Naive thymus-derived CD8-positive, alpha-beta T cell (primary cell): ENCODE measurements at regions not wholly inside any gene's neighbourhood (a gene's known extent, or its start where the extent isn't known, plus 50 kb on each side); places are given as distances from the start of the nearest gene placed in this dataset.
"Not testable (repeated sequence)": the region's sequence is repeated elsewhere in the genome, so short reads cannot be mapped to it uniquely, and the experiment has no call there.

ENCODE experiments used
- ATAC-seq, 2 donors: fragments of 150-1000 bp; cut with Tn5 transposase in 1 of 2; sonication (Bioruptor Pico), chemical (Tn5 transposase) in 1 of 2; 1 replicate in 1 of 2; 2 replicates in 1 of 2; pipeline ENCODE4 v1.10.0; 2021; ENCODE audit warnings: mild to moderate bottlenecking in 2 of 2, moderate library complexity in 2 of 2
- POLR2A ChIA-PET: fragments of 350-600 bp; sonication (Branson Sonifier 250); formaldehyde crosslinking; loops from one replicate; lab custom pipeline; 2021; ENCODE audit warnings: antibody characterized with exemption; lab: Charles Lee
- DNase-seq, 10 donors: peaks; one replicate each; pipeline versions ENCODE4 v3.0.0 to v3.0.0-alpha.2; 2020 to 2022
- H3K27ac Mint-ChIP-seq, 10 donors: one replicate each; pipeline ENCODE4 v1.8.0; 2020 to 2022; ENCODE audit warnings: mild to moderate bottlenecking in 10 of 10, mixed read lengths in 10 of 10, moderate library complexity in 4 of 10, inconsistent platforms in 1 of 10
- H3K27me3 Mint-ChIP-seq, 5 donors: one replicate each; pipeline ENCODE4 v1.8.0; 2021 to 2022; ENCODE audit warnings: mixed read lengths in 5 of 5
- H3K36me3 Mint-ChIP-seq, 3 donors: one replicate each; pipeline ENCODE4 v1.8.0; 2020 to 2022; ENCODE audit warnings: mixed read lengths in 3 of 3, mild to moderate bottlenecking in 2 of 3, inconsistent platforms in 1 of 3
- H3K4me1 Mint-ChIP-seq, 4 donors: one replicate each; pipeline ENCODE4 v1.8.0; 2021 to 2022; ENCODE audit warnings: mixed read lengths in 4 of 4
- H3K4me3 Mint-ChIP-seq, 10 donors: one replicate each; pipeline ENCODE4 v1.8.0; 2020 to 2022; ENCODE audit warnings: mild to moderate bottlenecking in 10 of 10, mixed read lengths in 10 of 10, moderate library complexity in 6 of 10, inconsistent platforms in 1 of 10
- H3K9me3 Mint-ChIP-seq, 9 donors: one replicate each; pipeline ENCODE4 v1.8.0; 2020 to 2022; ENCODE audit warnings: mixed read lengths in 9 of 9, mild to moderate bottlenecking in 3 of 9, inconsistent platforms in 1 of 9, moderate library complexity in 1 of 9

DNA sequence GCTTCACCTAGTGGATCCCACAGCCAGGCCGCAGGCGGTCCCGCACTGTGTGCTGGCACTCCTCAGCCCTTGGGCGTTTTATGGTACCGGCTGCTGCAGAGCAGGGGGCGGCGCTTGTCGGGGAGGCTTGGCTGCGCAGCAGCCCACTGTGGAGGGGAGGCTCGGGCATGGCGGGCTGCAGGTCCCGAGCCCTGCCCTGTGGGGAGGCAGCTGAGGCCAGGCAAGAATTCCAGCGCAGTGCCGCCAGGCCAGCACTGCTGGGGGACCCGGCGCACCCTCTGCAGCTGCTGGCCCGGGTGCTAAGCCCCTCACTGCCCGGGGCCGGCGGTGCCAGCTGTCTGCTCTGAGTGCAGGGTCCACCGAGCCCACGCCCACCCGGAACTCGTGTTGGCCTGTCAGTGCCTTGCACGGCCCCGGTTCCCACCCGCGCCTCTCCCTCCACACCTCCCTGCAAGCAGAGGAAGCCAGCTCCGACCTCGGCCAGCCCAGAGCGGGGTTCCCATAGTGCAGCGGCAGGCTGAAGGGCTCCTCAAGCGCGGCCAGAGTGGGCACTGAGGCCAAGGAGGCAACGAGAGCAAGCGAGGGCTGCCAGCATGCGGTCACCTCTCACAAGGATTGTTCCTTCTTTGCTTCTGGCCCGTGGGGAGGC, 435.0 kb upstream of the ATP10A start:
- H3K4me1 Mint-ChIP-seq: no peaks in the 10 kb centered on the region
- peaks cover 0 to 1% (median 0%) of the 10 kb centered on the region in 3 donors for H3K36me3 Mint-ChIP-seq
- ATAC-seq (no peak), DNase-seq (no peak)
- peaks cover 0 to 8% (median 4%) of the 10 kb centered on the region in 9 donors for H3K9me3 Mint-ChIP-seq
- H3K4me3 Mint-ChIP-seq: no peak overlapping the region
- peaks cover 0 to 10% (median 0%) of the 10 kb centered on the region in 5 donors for H3K27me3 Mint-ChIP-seq
- H3K27ac Mint-ChIP-seq: no peak overlapping the region
- POLR2A ChIA-PET: no interaction called here

DNA sequence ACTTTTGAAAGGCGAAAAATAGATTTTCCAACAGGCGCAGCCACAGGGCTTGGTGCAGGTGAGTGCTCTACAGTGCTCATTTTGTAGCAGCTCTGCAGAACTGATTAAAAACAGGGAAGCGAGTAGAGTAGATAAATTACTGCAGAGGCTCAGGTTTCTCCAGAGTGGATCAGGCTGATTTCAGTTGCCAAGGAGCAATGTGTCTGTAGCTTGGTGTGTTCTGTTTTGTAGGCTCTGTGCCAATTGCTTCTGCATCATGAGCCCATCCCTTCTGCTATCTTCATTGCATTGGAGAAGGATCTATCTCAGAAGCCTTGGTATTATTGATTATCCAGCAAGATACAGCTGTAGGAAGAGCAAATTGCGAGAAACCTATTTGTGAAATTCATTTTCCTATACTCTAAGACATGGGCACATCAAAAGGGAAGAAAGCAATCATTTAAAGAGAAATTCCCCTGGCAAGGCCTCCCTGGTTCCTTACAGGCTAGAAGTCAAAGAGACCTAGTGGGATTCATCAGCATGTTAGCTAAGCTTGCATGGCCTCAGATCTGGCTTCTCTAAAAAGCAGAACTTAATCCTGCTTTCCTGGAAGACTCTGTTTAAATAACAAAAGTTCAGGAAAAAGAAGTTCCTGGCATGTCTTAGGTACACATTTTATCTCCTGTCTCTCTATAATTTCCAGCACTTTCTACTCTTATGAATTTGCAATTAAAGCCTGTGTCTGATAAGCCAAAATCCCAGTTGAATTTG, 432.4 kb upstream of the ATP10A start:
- Mint-ChIP-seq H3K27ac (no peak overlapping the region), H3K9me3 (peaks cover 0 to 12% (median 8%) of the 10 kb centered on the region in 9 donors), H3K36me3 (peaks cover 0 to 10% (median 0%) of the 10 kb centered on the region in 3 donors), H3K27me3 (peaks cover 0 to 21% (median 2%) of the 10 kb centered on the region in 5 donors), H3K4me1 (no peaks in the 10 kb centered on the region), H3K4me3 (no peak overlapping the region)
- DNase-seq: no peak
- POLR2A ChIA-PET: no interaction called here
- ATAC-seq: no peak

DNA sequence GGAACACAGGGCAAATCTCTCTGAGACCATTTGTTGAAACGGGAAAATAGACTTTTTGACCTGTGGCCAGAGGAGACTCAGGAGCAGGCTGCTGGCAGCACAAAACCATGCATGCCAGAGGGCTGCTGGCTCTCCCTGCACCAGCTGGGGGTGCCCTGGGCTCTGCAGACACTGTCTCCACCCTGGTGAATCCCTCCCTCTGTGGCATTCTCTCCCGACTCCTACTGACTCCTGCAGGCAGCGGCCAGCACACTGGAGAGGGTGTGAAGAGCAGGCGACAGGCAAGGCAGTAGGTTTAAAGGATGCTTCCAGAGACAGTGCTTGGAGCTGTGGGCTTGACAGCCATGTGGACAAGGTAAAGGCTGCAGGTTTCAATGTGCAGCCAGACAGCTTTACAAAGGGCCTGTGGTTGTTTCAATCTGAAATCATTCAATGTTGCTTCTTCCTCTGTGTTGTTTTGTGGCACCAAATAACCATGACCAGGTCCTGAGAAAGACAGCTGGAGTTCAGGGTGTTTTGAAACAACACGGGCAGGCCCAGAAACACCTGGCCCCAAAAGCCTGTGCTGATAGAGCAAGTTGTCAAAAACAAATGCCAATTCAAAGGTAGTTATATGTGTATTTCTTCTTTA, 431.0 kb upstream of the ATP10A start:
- POLR2A ChIA-PET: no interaction called here
- no peaks in the 10 kb centered on the region for H3K4me1 Mint-ChIP-seq
- H3K4me3 Mint-ChIP-seq: no peak overlapping the region
- H3K36me3 Mint-ChIP-seq: peaks cover 0 to 10% (median 0%) of the 10 kb centered on the region in 3 donors
- H3K27me3 Mint-ChIP-seq: peaks cover 0 to 21% (median 3%) of the 10 kb centered on the region in 5 donors
- no peak for ATAC-seq
- no peak for DNase-seq
- peaks cover 0 to 21% (median 11%) of the 10 kb centered on the region in 9 donors for H3K9me3 Mint-ChIP-seq
- H3K27ac Mint-ChIP-seq: no peak overlapping the region

DNA sequence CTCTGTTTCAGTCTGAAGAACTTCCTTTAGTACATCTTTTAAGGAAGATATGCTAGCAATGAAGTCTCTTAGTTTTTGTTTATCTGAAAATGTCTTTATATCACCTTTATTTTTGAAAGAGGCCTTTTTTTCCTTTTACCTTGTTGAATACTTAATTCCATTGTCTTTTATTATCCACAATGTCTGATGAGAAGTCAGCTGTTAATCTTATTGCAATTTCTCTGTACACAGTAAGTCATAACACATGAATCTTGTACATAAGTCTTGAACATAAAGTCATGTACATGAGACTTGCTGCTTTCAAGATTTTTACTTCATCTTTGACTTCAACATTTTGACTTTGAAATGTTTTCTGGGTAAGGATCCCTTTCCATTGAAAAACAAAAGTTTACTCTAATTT, 424.3 kb upstream of the ATP10A start:
- H3K9me3 Mint-ChIP-seq: peaks cover 1 to 52% (median 26%) of the 10 kb centered on the region in 9 donors
- peaks cover 0 to 11% (median 5%) of the 10 kb centered on the region in 5 donors for H3K27me3 Mint-ChIP-seq
- POLR2A ChIA-PET: no interaction called here
- no peaks in the 10 kb centered on the region for H3K4me1 Mint-ChIP-seq
- ATAC-seq (no peak), DNase-seq (no peak)
- H3K4me3 Mint-ChIP-seq: no peak overlapping the region
- H3K27ac Mint-ChIP-seq: no peak overlapping the region
- H3K36me3 Mint-ChIP-seq: peaks cover 0 to 19% (median 0%) of the 10 kb centered on the region in 3 donors

DNA sequence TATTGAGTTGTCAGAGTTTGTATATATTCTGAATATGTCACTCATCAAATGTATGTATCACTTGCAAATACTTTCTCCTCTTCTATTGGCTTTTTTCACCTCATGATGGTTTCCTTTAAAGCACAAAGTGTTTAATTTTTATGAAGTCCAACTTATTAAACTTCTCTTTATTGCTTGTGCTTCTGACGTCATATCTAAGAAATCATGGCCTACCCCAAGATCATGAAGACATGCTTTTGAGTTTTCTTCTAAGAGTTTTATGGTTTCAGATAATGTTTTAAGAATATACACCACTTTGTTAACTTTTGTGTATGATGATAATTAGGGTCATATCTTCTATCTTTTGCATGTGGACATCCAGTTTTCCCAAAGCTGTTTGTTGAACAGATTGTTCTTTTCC, 417.2 kb upstream of the ATP10A start:
- no peak overlapping the region for H3K27ac Mint-ChIP-seq
- POLR2A ChIA-PET: no interaction called here
- no peak for DNase-seq
- ATAC-seq: no peak
- no peak overlapping the region for H3K4me3 Mint-ChIP-seq
- no peaks in the 10 kb centered on the region for H3K36me3 Mint-ChIP-seq
- no peaks in the 10 kb centered on the region for H3K4me1 Mint-ChIP-seq
- H3K27me3 Mint-ChIP-seq: no peaks in the 10 kb centered on the region
- H3K9me3 Mint-ChIP-seq: peaks cover 0 to 7% (median 2%) of the 10 kb centered on the region in 9 donors

DNA sequence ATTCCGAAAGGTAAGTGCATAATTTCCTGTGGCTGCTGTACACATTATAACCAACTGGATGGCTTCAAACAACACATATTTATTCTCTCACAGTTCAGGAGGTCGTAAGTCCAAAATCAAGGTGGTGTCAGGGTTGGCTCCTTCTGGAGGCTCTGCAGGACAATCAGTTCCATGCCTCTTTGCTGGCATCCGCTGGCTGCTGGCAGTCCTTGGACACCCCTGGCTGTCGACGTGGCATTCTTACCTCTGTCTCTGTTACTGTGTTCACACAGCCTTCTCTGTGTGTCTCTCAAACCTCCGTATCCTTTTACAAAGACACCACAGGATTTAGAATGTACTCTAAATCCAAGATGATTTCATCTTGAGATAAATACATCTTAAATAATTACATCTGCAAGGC, 398.8 kb upstream of the ATP10A start:
- no peak for ATAC-seq
- Mint-ChIP-seq H3K27ac (no peak overlapping the region), H3K27me3 (peaks cover 7 to 40% (median 10%) of the 10 kb centered on the region in 5 donors), H3K36me3 (no peaks in the 10 kb centered on the region), H3K4me1 (no peaks in the 10 kb centered on the region), H3K4me3 (no peak overlapping the region), H3K9me3 (peaks cover 0 to 8% (median 0%) of the 10 kb centered on the region in 9 donors)
- no peak for DNase-seq
- POLR2A ChIA-PET: no interaction called here

DNA sequence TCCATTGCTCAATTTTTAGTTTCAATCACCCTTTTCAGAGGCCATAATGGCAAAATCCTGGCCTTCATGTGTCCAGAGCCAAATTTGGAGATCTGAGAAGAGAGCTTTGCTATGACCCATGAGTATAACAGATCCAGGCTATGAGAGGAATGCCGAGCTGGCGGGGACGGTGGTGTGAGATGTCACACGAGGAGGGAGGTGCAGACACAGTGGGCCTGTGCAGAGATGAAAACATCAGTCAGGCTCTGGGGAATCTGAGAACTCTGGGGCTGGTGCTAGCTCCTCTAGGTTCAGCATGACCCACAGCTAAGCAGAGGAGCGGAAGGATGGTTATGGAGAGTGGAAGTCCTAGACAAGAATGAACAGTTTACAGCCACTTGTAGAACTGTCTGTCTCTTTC, 398.3 kb upstream of the ATP10A start:
- Mint-ChIP-seq H3K4me1 (no peaks in the 10 kb centered on the region), H3K9me3 (peaks cover 0 to 5% (median 0%) of the 10 kb centered on the region in 9 donors), H3K36me3 (no peaks in the 10 kb centered on the region), H3K27me3 (peaks cover 7 to 40% (median 10%) of the 10 kb centered on the region in 5 donors), H3K4me3 (no peak overlapping the region), H3K27ac (no peak overlapping the region)
- ATAC-seq (no peak), DNase-seq (no peak)
- POLR2A ChIA-PET: no interaction called here

DNA sequence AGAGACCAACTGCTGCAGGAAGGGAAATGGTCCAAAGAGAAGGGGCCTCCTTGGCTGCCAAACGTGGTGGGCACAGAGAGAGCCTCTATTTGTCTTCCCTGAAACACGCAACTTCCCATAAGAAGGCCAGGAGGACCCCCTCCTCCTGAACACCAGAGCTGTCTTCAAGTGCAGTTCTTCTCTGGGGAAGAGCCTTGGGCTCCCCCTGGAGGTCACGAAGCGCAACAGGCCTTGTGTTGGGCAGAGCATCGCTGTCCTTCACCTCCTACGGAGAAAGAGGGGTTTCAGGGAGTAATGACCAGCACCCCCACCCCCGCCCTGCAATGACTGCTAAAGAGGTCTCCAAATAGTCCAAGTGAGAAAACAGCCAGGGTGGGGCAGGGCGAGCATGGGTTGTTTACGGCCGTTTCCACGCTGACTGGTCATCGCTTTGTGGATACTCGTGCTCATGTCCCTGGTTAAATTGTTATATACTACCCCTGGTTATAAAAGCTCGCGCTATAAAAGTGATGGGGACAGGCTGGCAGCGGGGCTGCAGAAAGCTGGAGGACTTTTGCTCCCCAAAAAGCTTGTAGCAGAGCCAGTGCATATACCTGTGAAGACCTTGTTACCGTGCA, 397.5 kb upstream of the ATP10A start:
- POLR2A ChIA-PET: no interaction called here
- Mint-ChIP-seq H3K27ac (no peak overlapping the region), H3K4me1 (no peaks in the 10 kb centered on the region), H3K4me3 (no peak overlapping the region), H3K9me3 (peaks cover 0 to 7% (median 0%) of the 10 kb centered on the region in 9 donors), H3K36me3 (no peaks in the 10 kb centered on the region), H3K27me3 (peaks cover 7 to 40% (median 10%) of the 10 kb centered on the region in 5 donors)
- ATAC-seq (no peak), DNase-seq (peak in 4 of 10 donors; percentile 9 to 20 (median 12))

DNA sequence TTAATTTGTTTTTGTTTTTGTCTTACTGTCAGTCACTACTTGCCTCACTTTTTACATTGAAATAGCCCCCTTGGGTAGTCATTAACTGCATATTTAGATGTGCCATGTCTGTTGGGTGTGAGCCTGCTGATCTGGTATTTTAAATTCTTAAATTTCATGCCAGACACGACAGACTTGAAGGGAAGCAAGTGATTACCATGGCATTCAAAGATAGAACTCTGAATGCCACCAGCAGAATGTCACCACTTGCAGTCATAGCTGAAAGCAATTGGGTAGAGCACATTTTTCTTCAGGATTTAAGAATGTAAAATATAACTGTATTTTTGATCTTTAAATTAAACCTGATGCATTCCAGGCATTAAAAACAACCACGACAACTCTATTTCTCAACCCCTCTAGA, 396.5 kb upstream of the ATP10A start:
- H3K9me3 Mint-ChIP-seq: peaks cover 0 to 12% (median 1%) of the 10 kb centered on the region in 9 donors
- DNase-seq (no peak), ATAC-seq (no peak)
- H3K27ac Mint-ChIP-seq: no peak overlapping the region
- POLR2A ChIA-PET: no interaction called here
- no peak overlapping the region for H3K4me3 Mint-ChIP-seq
- H3K36me3 Mint-ChIP-seq: no peaks in the 10 kb centered on the region
- peaks cover 7 to 40% (median 10%) of the 10 kb centered on the region in 5 donors for H3K27me3 Mint-ChIP-seq
- no peaks in the 10 kb centered on the region for H3K4me1 Mint-ChIP-seq

DNA sequence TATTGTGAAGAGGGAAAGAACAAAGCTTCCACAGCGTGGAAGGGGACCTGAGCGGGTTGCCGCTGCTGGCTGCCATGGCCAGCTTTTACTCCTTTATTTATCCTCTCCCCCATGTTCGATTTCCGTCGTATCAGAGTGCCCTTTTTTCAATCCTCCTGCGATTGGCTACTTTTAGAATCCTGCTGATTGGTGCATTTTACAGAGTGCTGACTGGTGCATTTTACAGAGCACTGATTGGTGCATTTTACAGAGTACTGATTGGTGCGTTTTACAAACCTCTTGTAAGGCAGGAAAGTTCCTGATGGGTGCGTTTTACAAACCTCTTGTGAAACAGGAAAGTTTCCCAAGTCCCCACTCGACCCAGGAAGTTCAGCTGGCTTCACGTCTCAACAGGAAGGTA, 381.7 kb upstream of the ATP10A start:
- H3K27me3 Mint-ChIP-seq, ATAC-seq, H3K4me1 Mint-ChIP-seq, H3K36me3 Mint-ChIP-seq, POLR2A ChIA-PET, DNase-seq, H3K27ac Mint-ChIP-seq: not testable (repeated sequence)
- Mint-ChIP-seq H3K4me3 (peak overlapping the region in 1 of 10 donors; percentile 26), H3K9me3 (peaks cover 0 to 15% (median 9%) of the 10 kb centered on the region in 9 donors)

DNA sequence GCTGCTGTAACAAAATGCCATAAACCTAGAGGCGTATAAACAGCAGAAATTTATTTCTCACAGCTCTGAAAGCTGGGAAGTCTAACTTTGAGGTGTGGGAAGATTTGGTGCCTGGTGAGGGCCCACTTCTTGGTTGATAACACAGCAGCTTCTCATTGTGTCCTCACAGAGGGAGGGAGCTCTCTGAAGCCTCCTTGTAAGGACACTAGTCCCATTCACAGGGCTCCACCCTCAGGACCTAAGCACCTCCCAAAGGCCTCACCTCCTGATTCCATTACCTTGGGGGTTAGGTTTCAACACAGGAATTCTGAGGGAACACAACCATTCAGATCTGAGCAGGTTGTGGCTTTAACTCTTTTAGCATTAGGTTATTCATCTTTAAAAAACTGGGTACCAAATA, 380.3 kb upstream of the ATP10A start:
- no peak for ATAC-seq

DNA sequence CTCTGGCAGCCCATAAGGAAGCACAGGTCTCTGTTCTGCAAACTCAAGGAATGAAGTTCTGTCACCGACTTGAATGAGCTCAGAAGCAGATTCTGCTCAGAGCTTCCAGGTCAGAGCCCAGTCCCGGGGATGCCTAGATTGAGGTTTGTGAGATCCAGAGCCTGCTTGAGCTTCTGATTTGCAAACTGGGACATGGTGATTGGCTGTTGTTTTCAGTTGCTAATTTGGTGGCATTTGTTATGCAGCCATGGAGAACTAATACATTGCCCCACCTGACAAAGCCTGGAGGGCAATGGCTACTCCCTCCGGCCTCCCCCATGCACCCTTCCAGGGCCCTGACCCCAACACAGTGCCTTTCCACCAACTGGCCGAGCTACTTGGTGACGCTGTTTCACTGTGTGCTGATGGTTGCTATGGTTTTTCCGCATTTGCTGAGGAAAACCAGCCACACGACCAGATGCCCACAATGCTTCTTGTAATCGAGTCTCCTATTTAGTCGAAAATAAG, 379.5 kb upstream of the ATP10A start:
- Mint-ChIP-seq H3K27ac (no peak overlapping the region), H3K27me3 (peaks cover 0 to 4% (median 0%) of the 10 kb centered on the region in 5 donors), H3K9me3 (peaks cover 0 to 11% (median 6%) of the 10 kb centered on the region in 9 donors), H3K4me1 (peaks cover 0 to 2% (median 0%) of the 10 kb centered on the region in 4 donors), H3K36me3 (peaks cover 0 to 4% (median 0%) of the 10 kb centered on the region in 3 donors), H3K4me3 (no peak overlapping the region)
- no peak for DNase-seq
- POLR2A ChIA-PET: no interaction called here
- ATAC-seq: no peak

More for the DNA sequence above, 380.3 kb upstream of the ATP10A start:
- peaks cover 0 to 4% (median 0%) of the 10 kb centered on the region in 3 donors for H3K36me3 Mint-ChIP-seq
- H3K4me3 Mint-ChIP-seq: no peak overlapping the region
- peaks cover 0 to 4% (median 0%) of the 10 kb centered on the region in 5 donors for H3K27me3 Mint-ChIP-seq
- no peak overlapping the region for H3K27ac Mint-ChIP-seq
- peaks cover 0 to 11% (median 6%) of the 10 kb centered on the region in 9 donors for H3K9me3 Mint-ChIP-seq
- DNase-seq: no peak
- POLR2A ChIA-PET: no interaction called here
- H3K4me1 Mint-ChIP-seq: peaks cover 0 to 2% (median 0%) of the 10 kb centered on the region in 4 donors
